ENCODE measurements at regions not wholly inside any gene's neighbourhood (a gene's known extent, or its start where the extent isn't known, plus 50 kb on each side); places are given as distances from the start of the nearest gene placed in this dataset.

DNA sequence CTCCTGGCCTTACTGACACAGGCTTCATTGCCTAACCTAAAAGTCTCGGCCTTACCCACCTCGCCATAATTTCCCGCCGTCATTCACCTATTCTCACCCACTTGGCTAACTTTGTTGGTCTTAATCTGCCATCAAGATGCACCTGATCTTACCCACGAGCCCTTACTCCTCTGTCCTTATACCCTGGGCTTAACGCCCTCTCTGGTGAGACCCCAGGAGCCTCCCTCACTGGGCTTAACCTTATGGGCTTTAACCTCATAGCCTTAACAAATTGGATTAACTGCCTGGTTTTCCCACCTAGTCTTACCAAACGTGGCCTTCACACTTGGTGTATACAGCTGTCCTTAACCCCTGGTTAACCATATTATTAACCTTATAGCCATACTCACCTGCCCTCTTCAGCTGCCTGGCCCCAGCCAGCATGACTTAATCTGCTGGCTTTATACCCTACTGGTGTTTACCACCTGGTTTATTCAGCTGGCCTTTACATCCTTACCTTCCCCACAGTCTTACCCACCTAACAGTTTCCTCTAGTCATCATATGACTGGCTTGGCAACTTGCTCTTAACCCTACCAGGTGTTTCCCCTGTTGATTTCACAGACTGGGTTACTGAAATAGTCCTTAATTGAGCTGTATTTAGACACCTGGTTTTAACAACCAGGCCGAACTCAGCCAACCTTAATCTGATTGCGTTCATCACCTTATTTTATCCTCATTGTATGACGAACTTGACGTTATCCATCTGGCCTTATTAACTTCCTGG is 132.0 kb upstream of the ZSWIM2 start:
- Histone ChIP-seq H3K36me3 (ENCODE audit: insufficient read depth, low read length) (no peaks in the 10 kb centered on the region), H3K4me3 (no peak overlapping the region), H3K27ac (no peak overlapping the region), H3K9ac (ENCODE audit: insufficient read length) (no peak overlapping the region), H3K9me3 (ENCODE audit: low read depth, low read length) (no peaks in the 10 kb centered on the region)
- TF ChIP-seq EZH2 (IDR thresholded peaks at IDR 0.05) (no peak), FOXP2 (optimal IDR thresholded peaks at IDR 0.05; ENCODE audit: control extremely low read depth, extremely low read length, insufficient read depth) (no peak), POLR2AphosphoS5 (IDR thresholded peaks at IDR 0.05; ENCODE audit: borderline replicate concordance, low read depth, low read length) (no peak)
- DNase-seq (ENCODE audit: low read depth, low spot score): no peak

DNA sequence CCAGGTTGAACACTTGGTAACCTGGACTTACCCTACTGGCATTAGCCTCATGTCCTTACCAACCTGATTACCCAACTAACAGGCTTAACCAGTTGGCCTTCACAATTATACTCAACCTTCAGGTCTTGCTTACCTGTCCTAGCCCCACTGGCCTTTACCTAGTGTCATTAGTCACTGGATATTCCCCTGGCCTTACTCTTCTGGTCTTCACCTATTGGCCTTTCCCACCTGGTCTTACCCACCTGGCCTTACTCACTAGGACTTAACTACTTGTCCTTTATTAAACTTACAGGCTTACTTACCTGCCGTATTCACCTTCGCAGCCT is 131.1 kb upstream of the ZSWIM2 start:
- no peaks in the 10 kb centered on the region for H3K9me3 ChIP-seq (ENCODE audit: low read depth, low read length)
- no peaks in the 10 kb centered on the region for H3K36me3 ChIP-seq (ENCODE audit: insufficient read depth, low read length)
- DNase-seq (ENCODE audit: low read depth, low spot score): no peak
- no peak overlapping the region for H3K9ac ChIP-seq (ENCODE audit: insufficient read length)
- H3K27ac ChIP-seq: no peak overlapping the region
- H3K4me3 ChIP-seq: no peak overlapping the region
- TF ChIP-seq FOXP2 (optimal IDR thresholded peaks at IDR 0.05; ENCODE audit: control extremely low read depth, extremely low read length, insufficient read depth) (no peak), EZH2 (IDR thresholded peaks at IDR 0.05) (no peak), POLR2AphosphoS5 (IDR thresholded peaks at IDR 0.05; ENCODE audit: borderline replicate concordance, low read depth, low read length) (no peak)

DNA sequence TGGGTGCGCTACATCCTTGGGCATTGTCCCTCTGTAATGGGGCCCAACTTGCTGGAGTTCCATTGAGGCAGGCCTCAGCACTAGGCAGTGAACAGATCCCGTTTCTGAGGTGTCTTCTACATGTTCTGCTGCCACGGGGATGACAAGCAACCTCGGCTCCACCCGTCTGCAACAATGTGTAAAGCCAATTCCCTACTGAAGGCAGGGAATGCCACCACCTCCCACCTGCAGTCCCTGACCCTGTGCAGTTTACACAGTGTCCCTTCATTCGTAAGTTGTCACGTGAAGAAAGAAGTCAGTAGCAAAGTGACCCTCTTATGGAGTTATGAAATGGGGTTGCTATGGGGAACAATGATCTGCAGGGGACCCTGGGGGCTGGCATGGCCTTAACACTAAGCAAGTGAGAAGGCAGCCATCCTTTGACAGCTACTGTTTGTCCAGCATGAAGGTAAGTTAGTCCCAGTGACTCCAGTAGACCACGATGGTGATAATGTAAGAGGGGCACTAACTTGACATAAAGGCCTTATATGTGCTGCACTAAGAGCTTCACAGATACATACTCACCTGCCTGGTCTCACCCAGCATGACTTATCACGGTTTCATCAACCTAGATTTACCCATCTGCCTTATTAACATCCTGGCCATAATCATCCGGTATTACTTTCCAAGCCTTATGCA is 130.6 kb upstream of the ZSWIM2 start:
- Histone ChIP-seq H3K4me3 (no peak overlapping the region), H3K36me3 (ENCODE audit: insufficient read depth, low read length) (no peaks in the 10 kb centered on the region), H3K9me3 (ENCODE audit: low read depth, low read length) (no peaks in the 10 kb centered on the region), H3K9ac (ENCODE audit: insufficient read length) (no peak overlapping the region), H3K27ac (no peak overlapping the region)
- TF ChIP-seq EZH2 (IDR thresholded peaks at IDR 0.05): no peak
- no peak for TF ChIP-seq FOXP2 (optimal IDR thresholded peaks at IDR 0.05; ENCODE audit: control extremely low read depth, extremely low read length, insufficient read depth)
- DNase-seq (ENCODE audit: low read depth, low spot score): no peak

DNA sequence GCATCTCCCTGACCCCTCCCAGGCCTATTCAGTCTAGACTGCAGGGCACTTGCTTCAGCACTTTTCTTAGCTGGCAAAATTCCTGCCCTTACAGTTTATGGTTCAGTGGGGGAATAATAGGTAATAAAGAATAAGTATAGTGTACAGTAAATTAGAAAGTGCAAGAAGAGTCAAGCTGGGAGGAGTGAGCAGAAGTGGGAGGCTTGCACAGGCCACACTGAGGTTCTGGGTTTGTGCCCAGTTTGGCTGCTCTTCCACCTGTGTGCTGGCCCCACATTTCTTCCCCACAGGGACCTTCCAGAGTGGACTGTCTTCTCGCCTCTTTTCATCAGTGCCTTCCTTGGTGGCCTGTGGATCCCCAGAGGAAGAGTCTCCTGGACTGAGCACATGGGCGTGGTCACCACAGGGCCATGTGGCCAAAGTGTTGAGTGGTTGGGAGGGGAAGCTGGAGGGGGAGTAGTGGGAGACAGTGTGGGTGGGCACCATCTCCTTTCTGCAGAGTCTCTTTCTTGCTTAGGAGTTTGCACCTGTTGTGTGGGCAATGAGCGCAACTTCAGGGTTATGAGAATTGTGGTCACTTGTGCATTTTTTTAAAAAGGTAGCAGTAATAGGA is 128.6 kb upstream of the ZSWIM2 start:
- TF ChIP-seq POLR2AphosphoS5 (IDR thresholded peaks at IDR 0.05; ENCODE audit: borderline replicate concordance, low read depth, low read length): no peak
- TF ChIP-seq EZH2 (IDR thresholded peaks at IDR 0.05): no peak
- no peak for TF ChIP-seq FOXP2 (optimal IDR thresholded peaks at IDR 0.05; ENCODE audit: control extremely low read depth, extremely low read length, insufficient read depth)
- Histone ChIP-seq H3K4me3 (no peak overlapping the region), H3K27ac (no peak overlapping the region), H3K9ac (ENCODE audit: insufficient read length) (no peak overlapping the region), H3K9me3 (ENCODE audit: low read depth, low read length) (no peaks in the 10 kb centered on the region), H3K36me3 (ENCODE audit: insufficient read depth, low read length) (no peaks in the 10 kb centered on the region)
- DNase-seq (ENCODE audit: low read depth, low spot score): no peak

DNA sequence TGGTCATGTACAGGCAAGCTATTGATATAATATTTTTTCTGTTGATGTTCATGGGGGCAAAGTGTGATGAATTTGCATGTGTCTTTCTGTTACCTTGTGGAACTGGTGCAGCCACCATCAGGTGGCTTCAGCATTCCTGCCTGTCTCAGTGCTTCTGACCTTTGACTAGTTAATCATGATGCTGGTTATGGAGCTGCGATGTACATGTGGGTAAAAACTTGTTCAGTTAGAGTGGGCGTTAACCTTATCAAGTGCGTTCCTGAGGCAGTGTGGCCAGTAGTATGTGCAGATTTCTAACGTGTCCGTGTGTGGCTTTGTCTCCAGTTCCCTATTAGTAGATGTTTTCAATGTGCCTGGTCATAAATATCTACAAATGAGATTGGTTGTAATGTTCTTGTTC is 127.4 kb upstream of the ZSWIM2 start:
- Histone ChIP-seq H3K27ac (no peak overlapping the region), H3K36me3 (ENCODE audit: insufficient read depth, low read length) (no peaks in the 10 kb centered on the region), H3K4me3 (no peak overlapping the region), H3K9ac (ENCODE audit: insufficient read length) (no peak overlapping the region), H3K9me3 (ENCODE audit: low read depth, low read length) (no peaks in the 10 kb centered on the region)
- no peak for DNase-seq (ENCODE audit: low read depth, low spot score)
- no peak for TF ChIP-seq POLR2AphosphoS5 (IDR thresholded peaks at IDR 0.05; ENCODE audit: borderline replicate concordance, low read depth, low read length)

DNA sequence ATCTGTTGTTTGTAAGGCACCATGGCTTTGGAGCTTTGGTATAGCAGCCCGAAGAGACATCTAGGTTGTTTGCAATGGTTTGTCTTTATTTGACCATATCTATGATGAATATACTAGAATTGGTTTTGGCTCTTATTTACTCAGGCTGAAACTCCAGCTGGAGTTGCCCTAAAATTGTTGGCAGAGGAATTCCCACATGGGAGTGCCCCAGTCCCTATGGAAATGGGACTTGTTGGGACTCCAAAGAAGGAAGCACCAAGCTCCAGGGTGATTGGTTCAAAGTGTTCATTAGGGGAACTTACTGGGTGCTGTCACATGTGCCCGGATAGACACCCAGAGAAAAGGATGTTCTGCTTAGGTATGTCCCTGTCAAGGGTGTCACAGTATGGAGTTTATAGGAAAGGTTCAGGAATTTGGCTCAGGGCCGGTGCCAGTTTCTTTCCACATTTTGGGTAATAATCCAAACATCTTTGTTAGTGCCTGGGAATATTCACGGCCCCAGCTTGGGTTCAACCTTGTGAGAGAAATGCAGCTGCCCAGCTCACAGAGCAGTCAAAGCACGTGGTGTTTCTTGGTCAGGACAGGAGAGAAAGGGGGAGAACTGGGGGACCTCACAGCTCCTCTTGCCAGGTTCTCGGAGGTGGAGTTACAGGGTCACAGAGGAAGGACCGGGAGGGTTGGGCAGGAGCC is 123.5 kb upstream of the ZSWIM2 start:
- no peak for DNase-seq (ENCODE audit: low read depth, low spot score)
- TF ChIP-seq POLR2AphosphoS5 (IDR thresholded peaks at IDR 0.05; ENCODE audit: borderline replicate concordance, low read depth, low read length) (no peak), EZH2 (IDR thresholded peaks at IDR 0.05) (no peak), FOXP2 (optimal IDR thresholded peaks at IDR 0.05; ENCODE audit: control extremely low read depth, extremely low read length, insufficient read depth) (no peak)
- Histone ChIP-seq H3K36me3 (ENCODE audit: insufficient read depth, low read length) (no peaks in the 10 kb centered on the region), H3K27ac (no peak overlapping the region), H3K9ac (ENCODE audit: insufficient read length) (no peak overlapping the region), H3K4me3 (no peak overlapping the region), H3K9me3 (ENCODE audit: low read depth, low read length) (no peaks in the 10 kb centered on the region)

DNA sequence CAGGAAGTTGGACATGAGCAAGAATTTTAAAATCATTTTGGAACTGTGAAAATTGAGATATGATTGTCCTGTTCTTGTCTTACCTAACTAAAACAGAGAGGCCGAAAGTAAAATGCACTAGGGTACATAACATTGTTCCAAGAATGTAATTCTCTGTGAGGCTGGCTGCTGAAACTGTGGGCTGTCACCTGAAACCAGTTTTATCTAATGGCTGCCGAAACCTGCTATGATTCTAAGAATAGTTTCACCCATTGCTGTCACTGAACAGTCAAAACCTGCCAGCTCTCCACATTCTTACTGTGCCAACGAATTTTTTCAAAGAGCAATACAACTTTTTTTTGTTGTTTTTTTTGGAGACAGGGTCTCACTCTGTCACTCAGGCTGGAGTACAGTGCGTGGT is 119.3 kb upstream of the ZSWIM2 start:
- no peak overlapping the region for H3K27ac ChIP-seq
- TF ChIP-seq EZH2 (IDR thresholded peaks at IDR 0.05) (no peak), FOXP2 (optimal IDR thresholded peaks at IDR 0.05; ENCODE audit: control extremely low read depth, extremely low read length, insufficient read depth) (no peak), POLR2AphosphoS5 (IDR thresholded peaks at IDR 0.05; ENCODE audit: borderline replicate concordance, low read depth, low read length) (no peak)
- no peak for DNase-seq (ENCODE audit: low read depth, low spot score)
- no peaks in the 10 kb centered on the region for H3K36me3 ChIP-seq (ENCODE audit: insufficient read depth, low read length)
- no peak overlapping the region for H3K4me3 ChIP-seq
- no peaks in the 10 kb centered on the region for H3K9me3 ChIP-seq (ENCODE audit: low read depth, low read length)
- H3K9ac ChIP-seq (ENCODE audit: insufficient read length): no peak overlapping the region

DNA sequence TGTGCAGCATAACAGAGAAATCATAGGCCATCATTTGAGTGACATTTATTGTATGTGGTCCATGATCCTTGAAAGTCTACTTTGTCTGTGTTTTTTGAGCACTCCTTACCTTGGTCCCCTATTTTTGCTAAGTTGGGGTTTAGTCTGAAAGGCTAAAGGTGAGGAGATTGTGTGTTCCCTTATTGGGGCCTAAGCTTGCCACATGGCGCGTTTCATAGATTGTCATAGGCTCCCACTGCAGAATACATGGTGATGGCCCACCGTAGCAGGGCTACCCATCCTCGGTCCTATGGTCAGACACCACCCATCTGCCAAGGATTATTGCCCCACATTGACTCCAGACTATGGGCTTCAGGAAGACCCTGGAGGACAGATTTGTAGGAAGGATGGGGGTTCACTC is 117.0 kb upstream of the ZSWIM2 start:
- Histone ChIP-seq H3K9ac (ENCODE audit: insufficient read length) (no peak overlapping the region), H3K27ac (no peak overlapping the region)
- TF ChIP-seq EZH2 (IDR thresholded peaks at IDR 0.05): no peak
- TF ChIP-seq POLR2AphosphoS5 (IDR thresholded peaks at IDR 0.05; ENCODE audit: borderline replicate concordance, low read depth, low read length): no peak

More for the DNA sequence above, 117.0 kb upstream of the ZSWIM2 start:
- H3K4me3 ChIP-seq: no peak overlapping the region
- DNase-seq (ENCODE audit: low read depth, low spot score): no peak
- H3K9me3 ChIP-seq (ENCODE audit: low read depth, low read length): no peaks in the 10 kb centered on the region
- no peaks in the 10 kb centered on the region for H3K36me3 ChIP-seq (ENCODE audit: insufficient read depth, low read length)

All from SK-N-MC (cell line).